ENCODE measurements at regions not wholly inside any gene's neighbourhood (a gene's known extent, or its start where the extent isn't known, plus 50 kb on each side); places are given as distances from the start of the nearest gene placed in this dataset.

GRCh38 chr6:91476000-91476399 is 889.1 kb upstream of the MAP3K7 start (continued):
- TF ChIP-seq TCF7 (IDR thresholded peaks at IDR 0.05; ENCODE audit: borderline replicate concordance) (no peak), NBN (IDR thresholded peaks at IDR 0.05) (no peak), KAT2A (conservative IDR thresholded peaks at IDR 0.05; ENCODE audit: control insufficient read depth, low read depth, low read length) (no peak), KDM1A (IDR thresholded peaks at IDR 0.05; ENCODE audit: borderline replicate concordance) (no peak), FOXK2 (IDR thresholded peaks at IDR 0.05) (no peak), ATF3 (IDR thresholded peaks at IDR 0.05; ENCODE audit: borderline replicate concordance, extremely low read depth, low read depth, low read length) (0 out of 2 replicates have a peak, but pooled peaks have one; percentile 7), NRF1 (conservative IDR thresholded peaks at IDR 0.05; ENCODE audit: low read depth, low read length) (no peak), SMAD1 (IDR thresholded peaks at IDR 0.05; ENCODE audit: low read depth, partially characterized antibody) (no peak), E2F4 (IDR thresholded peaks at IDR 0.05; ENCODE audit: low read depth, low read length) (no peak), NR2C2 (IDR thresholded peaks at IDR 0.05; ENCODE audit: borderline replicate concordance, control insufficient read depth, insufficient read length, low read depth) (no peak), USF1 (IDR thresholded peaks at IDR 0.05; ENCODE audit: borderline replicate concordance, extremely low read length, insufficient read depth, low read depth, low read length) (peak; percentile 26), RFX5 (IDR thresholded peaks at IDR 0.05; ENCODE audit: low read depth, low read length) (no peak), CBX5 (IDR thresholded peaks at IDR 0.05; ENCODE audit: low read depth) (no peak), ZZZ3 (IDR thresholded peaks at IDR 0.05; ENCODE audit: control insufficient read depth, insufficient read length, low read depth) (no peak), CREM (IDR thresholded peaks at IDR 0.05; ENCODE audit: low read depth) (no peak), MEF2A (IDR thresholded peaks at IDR 0.05; ENCODE audit: insufficient read depth, low read depth, low read length) (no peak), CBX3 (IDR thresholded peaks at IDR 0.05; ENCODE audit: borderline replicate concordance, low read depth) (no peak), BCLAF1 (IDR thresholded peaks at IDR 0.05) (no peak), MTA2 (IDR thresholded peaks at IDR 0.05; ENCODE audit: low read depth) (no peak), E4F1 (IDR thresholded peaks at IDR 0.05; ENCODE audit: borderline replicate concordance, partially characterized antibody) (no peak), RELB (IDR thresholded peaks at IDR 0.05; ENCODE audit: low read depth) (peak; percentile 50; the same call in 1 of the 2 replicates), RCOR1 (conservative IDR thresholded peaks at IDR 0.05; ENCODE audit: low read depth, low read length) (no peak), STAT3 (IDR thresholded peaks at IDR 0.05; ENCODE audit: low read depth, low read length) (no peak)

All from GM12878 (cell line).